CD4-positive, alpha-beta T cell treated with Interleukin-12 subunit alpha and Interleukin-12 subunit beta, for 1 hour (primary cell): ENCODE measurements at regions not wholly inside any gene's neighbourhood (a gene's known extent, or its start where the extent isn't known, plus 50 kb on each side); places are given as distances from the start of the nearest gene placed in this dataset.
"Not testable (repeated sequence)": the region's sequence is repeated elsewhere in the genome, so short reads cannot be mapped to it uniquely, and the experiment has no call there.

Experiments used
- DNase-seq: peaks from one replicate; pipeline ENCODE4 v3.0.0-alpha.2; 2020

- DNase-seq: no peak
Measured at GRCh38 chr3:145359040-145359439, 801.9 kb downstream of the PLOD2 start.

DNA sequence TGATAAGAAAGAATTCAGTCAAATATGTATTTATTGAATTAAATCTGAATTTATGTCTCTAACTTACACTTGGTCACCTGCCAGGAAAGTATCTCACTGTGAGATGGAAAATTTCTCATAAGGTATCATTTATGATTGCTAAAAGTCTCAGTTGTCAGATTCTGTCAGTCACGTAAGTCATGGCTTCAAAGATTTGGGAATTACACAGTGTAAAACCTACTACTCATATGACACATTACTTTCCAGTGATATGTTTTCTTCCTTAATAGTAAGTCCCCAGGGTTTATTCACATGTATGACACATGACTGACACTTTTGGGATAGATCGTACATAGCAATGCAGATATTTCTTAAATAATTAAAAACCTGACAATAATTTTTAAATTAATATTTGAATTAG is 792.2 kb downstream of the PLOD2 start:
- no peak for DNase-seq

DNA sequence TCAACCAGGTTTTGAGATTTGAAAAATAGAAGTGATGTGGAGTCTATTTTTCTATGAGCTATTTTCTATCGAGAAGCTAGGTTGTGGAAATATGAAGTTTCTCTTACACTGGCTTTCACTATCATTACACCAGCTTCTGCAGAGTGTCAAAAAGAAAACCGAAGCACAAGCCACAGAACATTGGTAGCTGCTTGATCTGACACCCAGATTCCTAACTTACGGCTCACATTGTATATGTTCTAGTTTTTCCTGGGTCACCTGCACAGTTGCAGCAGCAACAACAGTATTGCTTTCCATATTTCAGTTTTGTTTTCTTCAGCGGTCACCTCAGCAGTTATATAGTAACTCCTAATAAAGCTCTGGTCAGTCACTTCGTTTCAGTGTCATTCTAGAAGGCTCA is 790.1 kb downstream of the PLOD2 start:
- no peak for DNase-seq

DNA sequence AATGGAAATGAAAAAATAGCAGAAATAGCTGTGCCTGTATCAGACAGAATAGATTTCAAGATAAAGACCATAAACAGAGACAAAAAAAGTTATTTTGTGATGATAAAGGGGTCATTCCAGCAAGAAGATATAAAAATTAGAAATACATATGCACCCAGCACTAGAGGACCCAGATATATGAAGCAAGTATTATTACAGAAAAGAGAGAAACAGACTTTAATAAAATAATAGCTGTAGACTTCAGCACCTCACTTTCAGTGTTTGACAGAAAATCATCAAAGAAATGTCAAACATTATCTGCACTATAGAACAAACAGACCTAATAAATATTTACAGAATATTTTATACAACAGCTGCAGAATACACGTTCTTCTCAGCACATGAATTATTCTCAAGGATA is 783.7 kb downstream of the PLOD2 start:
- DNase-seq: no peak

DNA sequence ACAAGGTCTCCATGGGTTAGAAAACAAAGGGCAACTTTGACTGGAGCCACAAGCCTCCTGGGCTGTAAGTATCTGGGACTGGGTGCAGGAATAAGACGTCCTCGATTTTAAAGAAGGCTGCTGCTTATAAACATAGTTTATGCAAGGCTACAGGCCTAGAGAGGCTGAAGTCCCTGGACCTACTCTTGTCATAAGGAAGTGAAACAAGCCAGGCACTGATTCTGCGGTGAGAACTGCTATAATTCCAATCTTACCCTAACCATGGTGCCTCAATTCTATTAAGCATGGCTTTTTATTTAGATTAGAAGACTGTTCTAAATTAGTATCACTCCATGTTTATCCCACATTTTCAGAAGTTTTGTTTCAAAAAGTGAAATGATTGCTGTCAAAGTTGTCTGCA is 777.6 kb downstream of the PLOD2 start:
- no peak for DNase-seq

DNA sequence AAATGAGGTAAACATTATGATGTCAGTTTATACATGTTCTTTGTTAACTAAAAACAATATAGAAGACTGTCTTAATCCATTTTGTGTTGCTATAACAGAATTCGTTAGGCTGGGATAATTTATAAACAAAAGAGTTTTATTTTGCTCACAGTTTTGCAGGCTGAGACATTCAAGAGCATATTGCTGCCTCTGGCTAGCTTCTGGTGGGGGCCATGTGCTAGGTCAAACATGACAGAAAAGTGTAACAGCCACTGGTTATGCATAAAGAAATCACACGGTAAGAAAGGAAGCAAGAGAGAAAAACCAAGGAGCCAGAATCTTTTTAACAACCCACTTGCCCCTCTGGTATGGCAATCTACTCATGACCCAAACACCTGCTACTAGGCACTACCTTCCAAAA is 776.7 kb downstream of the PLOD2 start:
- no peak for DNase-seq

DNA sequence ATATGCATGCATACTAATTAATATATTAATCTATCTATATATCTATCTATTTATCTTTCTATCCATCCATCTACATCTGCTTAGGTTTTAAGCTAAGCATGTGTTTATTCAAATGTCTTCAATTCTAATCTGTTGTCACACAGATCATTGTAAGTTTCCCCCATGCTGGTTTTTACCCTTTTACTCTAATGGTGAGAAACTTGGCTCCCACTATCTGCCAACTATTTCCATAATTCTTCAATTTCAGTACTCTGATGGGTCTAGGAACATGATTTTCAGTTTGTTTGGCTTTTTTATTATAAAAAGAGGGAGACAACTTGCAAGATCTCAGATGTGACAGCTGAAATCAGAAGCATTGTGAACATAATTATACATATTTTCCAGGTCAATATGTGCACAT is 773.8 kb downstream of the PLOD2 start:
- DNase-seq: no peak

DNA sequence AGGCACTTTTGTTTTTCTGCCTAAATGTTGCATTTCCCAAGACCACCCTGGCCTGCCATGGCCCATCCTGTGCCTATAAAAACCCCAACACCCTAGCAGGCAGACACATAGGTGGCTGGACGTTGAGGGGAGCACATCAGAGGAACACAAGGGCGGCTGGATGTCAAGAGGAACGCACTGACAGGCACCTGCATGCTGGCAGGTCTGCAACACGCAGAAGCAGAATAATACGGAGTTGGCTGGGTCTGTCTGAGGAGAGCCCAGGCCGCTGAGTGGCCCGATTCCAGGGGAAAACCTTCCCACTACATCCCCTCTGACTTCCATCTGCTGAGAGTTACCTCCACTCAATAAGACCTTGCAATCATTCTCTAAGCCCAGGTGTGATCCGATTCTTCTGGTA is 765.6 kb downstream of the PLOD2 start:
- DNase-seq: no peak

GRCh38 chr3:145411605-145412004 is 749.4 kb downstream of the PLOD2 start:
- DNase-seq: no peak

- no peak for DNase-seq
Measured at GRCh38 chr3:145417678-145418077, 743.3 kb downstream of the PLOD2 start.

GRCh38 chr3:145422556-145422955 is 738.4 kb downstream of the PLOD2 start:
- no peak for DNase-seq

DNA sequence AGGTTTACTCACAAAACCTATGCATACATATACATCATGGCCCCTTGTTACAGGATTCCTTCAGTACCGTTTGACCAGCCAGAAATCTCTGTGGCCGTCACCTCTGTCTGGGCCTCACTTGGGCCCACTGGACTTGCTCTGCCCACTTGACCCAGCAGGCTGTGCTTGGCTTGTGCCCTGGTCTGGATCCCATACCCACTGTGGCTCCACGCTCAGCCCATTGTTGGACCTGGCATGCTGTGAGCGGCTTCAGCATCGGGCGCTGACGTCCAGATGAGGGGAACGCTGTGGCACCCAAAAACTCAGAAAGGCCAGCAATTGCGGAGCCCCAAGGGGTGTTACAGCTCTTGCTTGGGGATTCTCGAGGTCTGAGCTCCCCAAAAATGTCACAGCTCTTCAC is 733.6 kb downstream of the PLOD2 start:
- no peak for DNase-seq

DNA sequence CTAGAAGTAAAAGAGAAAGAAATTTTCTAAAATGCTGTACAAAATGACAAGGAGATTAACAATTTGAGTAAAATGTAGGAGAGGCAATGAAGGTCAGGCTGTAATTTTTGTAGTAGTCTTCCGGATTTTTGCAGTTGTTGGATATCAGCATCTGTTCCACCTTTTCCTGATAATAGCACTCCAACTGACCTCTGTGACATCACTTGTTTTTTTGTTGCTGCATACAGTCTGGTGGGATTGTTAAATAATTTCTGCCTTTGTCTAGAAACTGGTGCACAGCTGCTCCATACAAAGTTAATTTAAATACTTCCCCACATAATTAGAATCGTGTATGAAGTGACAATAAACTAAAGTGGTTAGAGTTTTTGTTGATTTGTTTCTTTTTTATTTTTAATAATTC is 731.4 kb downstream of the PLOD2 start:
- no peak for DNase-seq

- no peak for DNase-seq
Measured at GRCh38 chr3:145448436-145448835, 712.5 kb downstream of the PLOD2 start.

- DNase-seq: no peak
Measured at GRCh38 chr3:145450018-145450682, 710.8 kb downstream of the PLOD2 start.

- no peak for DNase-seq
Measured at GRCh38 chr3:145457825-145458552, 703.0 kb downstream of the PLOD2 start.

- not testable (repeated sequence) for DNase-seq
Measured at GRCh38 chr3:145459681-145460080, 701.3 kb downstream of the PLOD2 start.

- no peak for DNase-seq
Measured at GRCh38 chr3:145471976-145472375, 689.0 kb downstream of the PLOD2 start.

GRCh38 chr3:145482735-145483134 is 678.2 kb downstream of the PLOD2 start:
- DNase-seq: not testable (repeated sequence)

DNA sequence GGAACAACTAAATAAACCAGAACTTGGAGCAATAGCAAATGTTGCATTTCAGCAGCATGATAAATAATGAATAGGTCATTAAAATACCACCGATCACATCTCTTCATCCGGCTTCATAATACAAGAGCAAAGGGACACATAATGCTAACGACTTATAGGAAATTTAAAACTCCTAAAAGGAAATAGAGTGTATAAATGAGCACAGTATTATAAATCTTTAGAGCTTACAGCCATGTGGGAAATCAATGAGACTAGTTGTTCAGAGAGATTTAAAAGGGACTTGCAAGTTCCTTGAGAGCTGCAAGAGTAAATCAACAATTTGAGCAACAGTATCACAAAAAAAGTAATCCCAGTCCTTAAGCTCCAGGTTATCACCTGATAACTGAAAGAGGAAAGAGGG is 677.0 kb downstream of the PLOD2 start:
- DNase-seq: no peak

GRCh38 chr3:145489011-145489410 is 672.0 kb downstream of the PLOD2 start:
- DNase-seq: no peak

DNA sequence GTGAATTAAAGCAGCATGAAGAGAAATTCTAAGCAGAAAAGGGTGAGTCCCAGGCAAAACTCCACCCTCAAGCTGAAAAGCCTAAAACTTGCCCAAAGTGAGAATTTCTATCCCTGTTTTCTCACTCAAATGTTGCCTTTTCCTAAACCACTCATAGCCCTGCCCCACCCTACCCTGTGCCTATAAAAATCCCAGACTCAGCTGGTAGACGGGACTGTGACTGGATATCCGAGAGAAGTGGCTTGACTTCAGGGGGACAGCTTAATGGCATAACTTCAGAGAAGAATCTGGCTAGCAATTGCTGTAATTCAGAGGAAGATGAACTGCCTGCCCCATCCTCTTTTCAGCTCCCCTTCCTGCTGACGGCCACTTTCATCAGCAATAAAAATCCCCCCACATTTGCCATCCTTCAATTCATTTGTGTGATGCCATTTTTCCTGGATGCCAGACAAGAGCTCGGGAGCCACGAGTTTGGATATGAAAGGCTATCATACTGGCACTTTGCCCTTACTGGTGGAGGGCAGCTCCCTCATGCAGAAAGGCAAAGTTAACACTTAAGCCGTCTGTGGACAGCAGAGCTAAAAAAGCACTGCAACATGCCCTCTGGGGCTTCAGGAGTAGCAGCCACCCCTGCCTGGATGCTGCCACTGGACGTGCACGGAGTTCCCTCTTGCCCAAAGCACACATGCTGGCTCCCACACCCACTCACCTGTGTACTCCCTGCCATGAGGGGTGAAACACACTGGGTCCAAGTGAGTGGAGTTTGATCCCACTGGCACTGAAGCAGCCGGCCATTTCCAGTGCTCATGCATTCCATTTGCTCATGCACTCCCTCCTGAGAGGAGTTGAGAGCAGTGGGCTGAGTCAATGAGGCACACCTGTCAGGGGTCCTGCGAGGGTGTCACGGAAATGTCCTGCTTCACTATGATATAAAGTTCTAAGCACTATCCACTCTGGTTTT is 670.6 kb downstream of the PLOD2 start:
- DNase-seq: no peak

- no peak for DNase-seq
Measured at GRCh38 chr3:145492456-145492855, 668.5 kb downstream of the PLOD2 start.

- DNase-seq: not testable (repeated sequence)
Measured at GRCh38 chr3:145517416-145517815, 643.6 kb downstream of the PLOD2 start.
